Thymus (tissue), 11 donors: ENCODE measurements at regions not wholly inside any gene's neighbourhood (a gene's known extent, or its start where the extent isn't known, plus 50 kb on each side); places are given as distances from the start of the nearest gene placed in this dataset.

Experiments
- DNase-seq, 9 donors: peaks; one replicate each; pipeline ENCODE4 v3.0.0-alpha.2; 2013; ENCODE audit warnings: low spot score in 9 of 9, low read depth in 6 of 9, missing footprints in 1 of 9
- H3K27ac ChIP-seq, 2 donors: one replicate each; pipeline ENCODE4 v1.5.1; 2013; ENCODE audit warnings: control low read depth in 1 of 2, low read depth in 1 of 2, low read length in 1 of 2, mild to moderate bottlenecking in 1 of 2, moderate library complexity in 1 of 2
- H3K27me3 ChIP-seq, 2 donors: one replicate each; pipeline ENCODE4 v1.5.1; 2013; ENCODE audit warnings: low read length in 1 of 2; ENCODE audit not compliant: control insufficient read depth in 2 of 2, insufficient read depth in 1 of 2
- H3K36me3 ChIP-seq, 2 donors: one replicate each; pipeline ENCODE4 v1.5.1; 2013; ENCODE audit warnings: low read length in 1 of 2, mild to moderate bottlenecking in 1 of 2, moderate library complexity in 1 of 2; ENCODE audit not compliant: control insufficient read depth in 2 of 2, insufficient read depth in 2 of 2
- H3K4me1 ChIP-seq, 2 donors: one replicate each; pipeline ENCODE4 v1.5.1; 2013; ENCODE audit warnings: low read length in 2 of 2; ENCODE audit not compliant: control insufficient read depth in 2 of 2, insufficient read depth in 2 of 2
- H3K4me3 ChIP-seq, 2 donors: one replicate each; pipeline ENCODE4 v1.5.1; 2013; ENCODE audit warnings: low read length in 2 of 2, control low read depth in 1 of 2, mild to moderate bottlenecking in 1 of 2
- H3K9me3 ChIP-seq, 2 donors: one replicate each; pipeline ENCODE4 v1.5.1; 2013; ENCODE audit warnings: low read length in 1 of 2, mild to moderate bottlenecking in 1 of 2; ENCODE audit not compliant: control insufficient read depth in 2 of 2, insufficient read depth in 1 of 2
- WGBS: extraction: QIAGEN DNeasy Blood & Tissue Kit; methylation state at CpG from one replicate; pipeline ENCODE4 v1.1.7; 2013; 5-methylcytosine and 5-hydroxymethylcytosine counted together
- donor health status: healthy.

DNA sequence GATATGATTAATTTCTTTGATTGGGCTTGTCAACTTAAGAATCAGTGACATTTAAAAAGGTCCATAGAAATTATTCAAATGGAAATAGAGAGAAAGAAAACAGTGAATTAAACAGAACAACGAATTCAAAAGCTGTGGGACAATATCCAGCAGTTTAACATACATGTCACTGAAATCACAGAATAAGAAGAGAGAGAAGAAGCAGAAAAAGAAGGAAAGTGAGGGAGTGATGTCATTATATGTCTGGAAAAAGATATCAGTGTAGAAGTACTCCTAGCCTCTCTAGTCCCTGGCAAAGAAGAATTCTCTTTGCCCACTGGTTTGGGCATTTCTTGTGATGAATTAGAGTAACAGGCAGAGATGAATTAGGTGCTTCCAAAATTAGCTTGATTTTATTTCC lies 109.2 kb upstream of the ABCA1 start:
- H3K27ac ChIP-seq, result no peak overlapping the region
- peaks cover 0 to 9% of the 10 kb centered on the region in 2 donors for H3K9me3 ChIP-seq
- no peak for DNase-seq
- H3K36me3 ChIP-seq, result no peaks in the 10 kb centered on the region
- no peaks in the 10 kb centered on the region for H3K27me3 ChIP-seq
- 97% methylated on average over 1 of the region's 1 CpG for WGBS
- H3K4me3 ChIP-seq, result no peak overlapping the region
- H3K4me1 ChIP-seq, result peaks cover 3 to 6% of the 10 kb centered on the region in 2 donors

DNA sequence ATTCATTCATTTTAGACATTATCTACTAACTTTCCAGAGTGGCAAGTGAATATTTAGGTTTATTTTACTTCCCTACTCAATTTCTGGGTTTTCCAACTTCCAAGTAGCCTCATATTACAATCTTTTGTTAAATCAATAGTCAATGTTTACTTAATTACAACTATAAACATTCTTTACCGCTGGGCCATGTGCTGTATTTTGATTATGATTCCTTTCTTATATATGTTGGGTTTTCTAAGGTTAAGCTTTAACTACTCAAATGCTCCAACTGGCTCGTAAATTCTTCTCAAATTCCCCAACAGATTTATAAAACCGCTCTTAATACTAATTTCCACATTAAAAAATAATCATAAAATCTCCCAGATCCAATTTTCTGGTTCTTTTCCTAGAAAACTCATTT lies 110.1 kb upstream of the ABCA1 start:
- no peak for DNase-seq
- WGBS, result 95% methylated on average over 3 of the region's 3 CpGs
- Histone ChIP-seq H3K9me3 (peaks cover 0 to 9% of the 10 kb centered on the region in 2 donors), H3K4me3 (no peak overlapping the region), H3K4me1 (peaks cover 3 to 8% of the 10 kb centered on the region in 2 donors), H3K27ac (no peak overlapping the region), H3K36me3 (no peaks in the 10 kb centered on the region), H3K27me3 (no peaks in the 10 kb centered on the region)

DNA sequence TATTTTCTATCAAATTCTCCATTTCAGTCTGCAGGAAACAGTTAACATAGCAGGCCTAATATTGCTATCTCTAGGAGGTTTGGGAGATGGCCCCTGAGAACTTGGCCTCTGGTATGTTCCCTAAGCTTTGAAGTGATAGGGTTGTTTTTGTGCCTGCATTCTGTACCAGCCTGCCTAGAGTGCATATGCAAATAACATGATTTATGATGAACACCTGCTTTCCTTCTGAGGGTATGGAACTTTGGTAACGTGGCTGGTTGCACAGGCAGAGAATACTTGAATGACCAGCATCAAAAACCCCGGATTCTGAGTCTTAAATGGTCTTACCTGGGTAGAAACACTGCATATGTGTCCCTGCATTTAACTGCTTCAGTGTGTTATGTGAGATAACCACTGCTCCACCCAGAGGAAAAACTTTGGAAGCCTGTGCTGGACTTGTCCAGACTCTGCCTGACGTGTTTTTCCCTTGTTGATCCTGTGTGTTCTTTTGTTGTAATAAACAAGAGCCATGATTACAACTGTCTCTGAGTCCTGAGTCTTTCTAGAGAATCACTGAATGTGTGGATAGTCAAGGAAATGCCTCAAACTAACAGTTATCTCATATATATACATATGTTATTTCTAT lies 111.3 kb upstream of the ABCA1 start:
- Histone ChIP-seq H3K27ac (no peak overlapping the region), H3K9me3 (peaks cover 0 to 9% of the 10 kb centered on the region in 2 donors), H3K36me3 (no peaks in the 10 kb centered on the region), H3K4me3 (no peak overlapping the region), H3K27me3 (no peaks in the 10 kb centered on the region), H3K4me1 (peaks cover 3 to 9% of the 10 kb centered on the region in 2 donors)
- peak in 1 of 9 donors; percentile 29 for DNase-seq
- WGBS, result 67% methylated on average over 3 of the region's 3 CpGs

GRCh38 chr9:105043370-105043936 lies 115.5 kb upstream of the ABCA1 start:
- H3K27me3 ChIP-seq, result no peaks in the 10 kb centered on the region
- no peak overlapping the region for H3K27ac ChIP-seq
- DNase-seq, result no peak
- WGBS, result 95% methylated on average over 3 of the region's 3 CpGs
- H3K36me3 ChIP-seq, result no peaks in the 10 kb centered on the region
- H3K4me3 ChIP-seq, result no peak overlapping the region
- peaks cover 3 to 9% of the 10 kb centered on the region in 2 donors for H3K4me1 ChIP-seq
- H3K9me3 ChIP-seq, result peaks cover 0 to 6% of the 10 kb centered on the region in 2 donors

DNA sequence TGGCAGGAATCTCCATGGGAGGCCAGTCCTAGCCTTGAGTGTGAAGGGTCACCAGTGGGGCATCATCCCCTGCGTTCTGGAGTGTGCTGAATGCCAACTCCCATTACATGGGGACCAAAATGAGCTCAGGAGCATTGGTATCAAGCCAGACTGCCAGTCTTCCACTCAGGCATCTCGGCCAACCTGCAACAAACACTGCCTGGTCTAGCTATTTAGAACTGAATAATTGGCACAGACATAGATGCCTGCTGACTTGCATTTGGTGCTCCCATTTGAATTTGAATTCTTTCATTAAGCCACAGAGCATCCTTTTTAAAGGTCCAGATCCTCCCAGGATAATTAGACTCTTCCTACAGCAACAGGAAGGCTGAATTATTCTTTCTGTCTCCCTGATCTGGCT lies 116.6 kb upstream of the ABCA1 start:
- 93% methylated on average over 2 of the region's 2 CpGs for WGBS
- Histone ChIP-seq H3K4me3 (no peak overlapping the region), H3K27ac (no peak overlapping the region), H3K9me3 (peaks cover 0 to 6% of the 10 kb centered on the region in 2 donors), H3K27me3 (no peaks in the 10 kb centered on the region), H3K4me1 (peaks cover 0 to 3% of the 10 kb centered on the region in 2 donors), H3K36me3 (no peaks in the 10 kb centered on the region)
- no peak for DNase-seq

GRCh38 chr9:105046907-105047741 lies 119.2 kb upstream of the ABCA1 start:
- Histone ChIP-seq H3K27ac (no peak overlapping the region), H3K4me1 (peaks cover 0 to 5% of the 10 kb centered on the region in 2 donors), H3K36me3 (no peaks in the 10 kb centered on the region), H3K4me3 (no peak overlapping the region), H3K9me3 (no peaks in the 10 kb centered on the region), H3K27me3 (no peaks in the 10 kb centered on the region)
- 100% methylated on average over 2 of the region's 2 CpGs for WGBS
- DNase-seq, result no peak

GRCh38 chr9:105047742-105048041 lies 119.7 kb upstream of the ABCA1 start:
- DNase-seq, result no peak
- Histone ChIP-seq H3K36me3 (no peaks in the 10 kb centered on the region), H3K4me1 (peaks cover 0 to 5% of the 10 kb centered on the region in 2 donors), H3K27ac (no peak overlapping the region), H3K4me3 (no peak overlapping the region), H3K27me3 (no peaks in the 10 kb centered on the region), H3K9me3 (no peaks in the 10 kb centered on the region)
- 73% methylated on average over 2 of the region's 2 CpGs for WGBS

DNA sequence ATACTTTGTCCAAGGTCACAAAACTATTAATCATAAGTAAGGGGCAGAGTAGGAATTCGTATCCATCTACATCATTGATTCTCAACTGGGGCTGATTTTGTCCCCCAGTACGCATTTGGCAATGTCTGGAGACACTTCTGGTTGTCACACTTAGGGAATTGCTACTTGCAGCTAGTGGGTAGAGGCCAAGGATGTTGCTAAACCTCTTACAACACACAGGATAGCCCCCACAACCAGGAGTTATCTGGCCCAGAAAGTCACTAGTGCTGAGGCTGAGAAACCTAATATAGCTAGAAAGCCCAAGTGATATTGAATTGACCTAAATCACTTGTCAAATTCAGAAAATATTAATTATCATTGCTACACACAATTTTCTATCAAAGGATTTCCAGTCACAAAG lies 120.4 kb upstream of the ABCA1 start:
- no peak overlapping the region for H3K27ac ChIP-seq
- WGBS, result 79% methylated on average over 2 of the region's 2 CpGs
- no peaks in the 10 kb centered on the region for H3K27me3 ChIP-seq
- no peak overlapping the region for H3K4me3 ChIP-seq
- H3K36me3 ChIP-seq, result no peaks in the 10 kb centered on the region
- peaks cover 0 to 2% of the 10 kb centered on the region in 2 donors for H3K4me1 ChIP-seq
- peaks cover 0 to 2% of the 10 kb centered on the region in 2 donors for H3K9me3 ChIP-seq
- DNase-seq, result no peak

GRCh38 chr9:105050296-105050695 lies 122.3 kb upstream of the ABCA1 start:
- H3K27ac ChIP-seq, result no peak overlapping the region
- DNase-seq, result no peak
- H3K4me1 ChIP-seq, result peaks cover 0 to 2% of the 10 kb centered on the region in 2 donors
- H3K4me3 ChIP-seq, result no peak overlapping the region
- peaks cover 0 to 9% of the 10 kb centered on the region in 2 donors for H3K9me3 ChIP-seq
- no peaks in the 10 kb centered on the region for H3K27me3 ChIP-seq
- H3K36me3 ChIP-seq, result no peaks in the 10 kb centered on the region
- 81% methylated on average over 3 of the region's 3 CpGs for WGBS
